Neural cell (in vitro differentiated cells): ENCODE measurements at regions not wholly inside any gene's neighbourhood (a gene's known extent, or its start where the extent isn't known, plus 50 kb on each side); places are given as distances from the start of the nearest gene placed in this dataset.

Experiments
- H2AFZ ChIP-seq: fragments of 200-600, 300-800 bp; sonication (generic), shearing (Covaris generic); 2 replicates; pipeline ENCODE4 v1.6.0; 2014; ENCODE audit warnings: low read depth, mild to moderate bottlenecking, antibody characterized with exemption, low read length, moderate library complexity
- H3F3A ChIP-seq: fragments of 200-600 bp; shearing (Covaris generic); 2 replicates; pipeline ENCODE4 v1.6.1; 2016; ENCODE audit warnings: mild to moderate bottlenecking, moderate library complexity, mixed read lengths, antibody characterized with exemption, low read length; ENCODE audit not compliant: insufficient read depth, poor library complexity, severe bottlenecking
- H3K27ac ChIP-seq: fragments of 200-600, 300-800 bp; sonication (generic), shearing (Covaris generic); 2 replicates; pipeline ENCODE4 v1.5.1; 2014; ENCODE audit warnings: mild to moderate bottlenecking, low read length, moderate library complexity
- H3K27me3 ChIP-seq: fragments of 300-800, 200-600 bp; sonication (generic), shearing (Covaris generic); 2 replicates; pipeline ENCODE4 v1.6.0; 2014; ENCODE audit warnings: mild to moderate bottlenecking, low read depth, low read length, moderate library complexity; ENCODE audit not compliant: insufficient read depth
- H3K36me3 ChIP-seq: fragments of 300-800, 200-600 bp; sonication (generic), shearing (Covaris generic); 2 replicates; pipeline ENCODE4 v1.5.1; 2014; ENCODE audit warnings: mild to moderate bottlenecking, antibody characterized with exemption, low read length, moderate library complexity; ENCODE audit not compliant: insufficient read depth
- H3K4me2 ChIP-seq: fragments of 300-800, 200-600 bp; sonication (generic), shearing (Covaris generic); 2 replicates; pipeline ENCODE4 v1.6.0; 2014; ENCODE audit warnings: mild to moderate bottlenecking, low read length
- H3K4me3 ChIP-seq: fragments of 300-800, 200-600 bp; sonication (generic), shearing (Covaris generic); 2 replicates; pipeline ENCODE4 v1.5.1; 2014; ENCODE audit warnings: mild to moderate bottlenecking, low read length, moderate library complexity
- H3K79me2 ChIP-seq: fragments of 200-600 bp; shearing (Covaris generic); replicated peaks from 2 replicates; pipeline ENCODE4 v1.6.0; 2014; ENCODE audit warnings: mild to moderate bottlenecking, low read length, moderate library complexity; ENCODE audit not compliant: insufficient read depth
- H3K9ac ChIP-seq: fragments of 300-800, 200-600 bp; sonication (generic), shearing (Covaris generic); 2 replicates; pipeline ENCODE4 v1.6.1; 2016; ENCODE audit warnings: mild to moderate bottlenecking, low read length, mixed read lengths
- H3K9me2 ChIP-seq: fragments of 200-600 bp; shearing (Covaris generic); 2 replicates; pipeline ENCODE4 v1.6.1; 2016; ENCODE audit warnings: mild to moderate bottlenecking, low read length, mixed read lengths; ENCODE audit not compliant: insufficient read depth
- H3K9me3 ChIP-seq: fragments of 200-600, 300-800 bp; sonication (generic), shearing (Covaris generic); 2 replicates; pipeline ENCODE4 v1.6.1; 2016; ENCODE audit warnings: mild to moderate bottlenecking, mixed run types, low read length, moderate library complexity, mixed read lengths
- H4K20me1 ChIP-seq: fragments of 200-600 bp; shearing (Covaris generic); 2 replicates; pipeline ENCODE4 v1.6.1; 2016; ENCODE audit warnings: mild to moderate bottlenecking, mixed run types; ENCODE audit not compliant: insufficient read depth
- EP300 ChIP-seq: fragments of 450-650 bp; conservative IDR thresholded peaks from 2 replicates; pipeline ENCODE4 v1.6.1; 2014; ENCODE audit warnings: antibody characterized with exemption, mild to moderate bottlenecking, moderate library complexity; ENCODE audit not compliant: poor library complexity, severe bottlenecking
- EZH2 ChIP-seq: fragments of 200-600, 300-800 bp; shearing (Covaris generic), sonication (generic); IDR thresholded peaks from 2 replicates; pipeline ENCODE4 v1.6.1; 2014; ENCODE audit warnings: antibody characterized with exemption, low read length, borderline replicate concordance, mild to moderate bottlenecking; ENCODE audit not compliant: insufficient read depth, poor library complexity, severe bottlenecking
- MXI1 ChIP-seq: fragments of 450-650 bp; conservative IDR thresholded peaks from 2 replicates; pipeline ENCODE4 v1.6.1; 2014; ENCODE audit warnings: antibody characterized with exemption, mild to moderate bottlenecking; ENCODE audit not compliant: poor library complexity, severe bottlenecking
- POLR2AphosphoS5 ChIP-seq: IDR thresholded peaks from 2 replicates; pipeline ENCODE4 v1.6.1; 2012
- RAD21 ChIP-seq: fragments of 450-650 bp; conservative IDR thresholded peaks from 2 replicates; pipeline ENCODE4 v1.6.1; 2014; ENCODE audit warnings: antibody characterized with exemption, mild to moderate bottlenecking, moderate library complexity
- SMC3 ChIP-seq: fragments of 450-650 bp; conservative IDR thresholded peaks from 2 replicates; pipeline ENCODE4 v1.6.1; 2014; ENCODE audit warnings: antibody characterized with exemption, mild to moderate bottlenecking, moderate library complexity; ENCODE audit not compliant: poor library complexity
- TAF1 ChIP-seq: IDR thresholded peaks from 2 replicates; pipeline ENCODE4 v1.6.1; 2012; ENCODE audit warnings: low read depth
- TF ChIP-seq, protein P1 (sequence below): fragments of 450-650 bp; IDR thresholded peaks from 2 replicates; pipeline ENCODE4 v1.5.1; 2014; ENCODE audit warnings: antibody characterized with exemption, mild to moderate bottlenecking, moderate library complexity; ENCODE audit not compliant: poor library complexity, severe bottlenecking
- TF ChIP-seq, protein P2 (sequence below): IDR thresholded peaks from 2 replicates; pipeline ENCODE4 v1.6.1; 2012; ENCODE audit warnings: borderline replicate concordance

DNA sequence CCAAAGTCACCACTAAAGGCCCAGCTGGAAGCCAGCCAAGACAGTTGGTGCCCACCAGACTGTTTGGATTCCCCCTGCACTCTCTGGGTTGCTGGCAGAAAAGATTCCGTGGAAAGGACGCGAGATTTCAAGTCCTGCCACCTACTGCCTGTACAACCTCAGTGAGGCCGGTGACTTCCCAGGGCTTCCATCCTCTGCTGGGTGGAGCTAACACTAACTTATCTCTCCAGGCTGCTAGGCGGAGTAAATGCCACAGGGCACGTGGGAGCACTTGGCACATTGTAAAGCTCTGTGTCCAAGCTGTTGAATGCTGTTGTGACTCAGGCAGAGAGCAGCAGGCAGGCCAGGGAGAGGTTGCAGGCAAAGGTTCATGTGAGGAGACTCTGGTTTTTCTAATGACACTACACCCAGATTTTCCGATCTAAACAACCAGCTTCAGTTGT, 50.9 kb upstream of the CDON start:
- no peaks in the 10 kb centered on the region for H3K79me2 ChIP-seq
- no peak overlapping the region for H3K27ac ChIP-seq
- no peaks in the 10 kb centered on the region for H3F3A ChIP-seq
- no peak overlapping the region for H3K4me2 ChIP-seq
- H4K20me1 ChIP-seq = no peaks in the 10 kb centered on the region
- no peak overlapping the region for H2AFZ ChIP-seq
- H3K9me3 ChIP-seq = no peaks in the 10 kb centered on the region
- no peaks in the 10 kb centered on the region for H3K27me3 ChIP-seq
- H3K4me3 ChIP-seq = no peak overlapping the region
- H3K9me2 ChIP-seq = no peaks in the 10 kb centered on the region
- no peak for TF ChIP-seq EZH2
- no peak for TF ChIP-seq MXI1
- no peak for TF ChIP-seq SMC3
- TF ChIP-seq, protein P1, sequence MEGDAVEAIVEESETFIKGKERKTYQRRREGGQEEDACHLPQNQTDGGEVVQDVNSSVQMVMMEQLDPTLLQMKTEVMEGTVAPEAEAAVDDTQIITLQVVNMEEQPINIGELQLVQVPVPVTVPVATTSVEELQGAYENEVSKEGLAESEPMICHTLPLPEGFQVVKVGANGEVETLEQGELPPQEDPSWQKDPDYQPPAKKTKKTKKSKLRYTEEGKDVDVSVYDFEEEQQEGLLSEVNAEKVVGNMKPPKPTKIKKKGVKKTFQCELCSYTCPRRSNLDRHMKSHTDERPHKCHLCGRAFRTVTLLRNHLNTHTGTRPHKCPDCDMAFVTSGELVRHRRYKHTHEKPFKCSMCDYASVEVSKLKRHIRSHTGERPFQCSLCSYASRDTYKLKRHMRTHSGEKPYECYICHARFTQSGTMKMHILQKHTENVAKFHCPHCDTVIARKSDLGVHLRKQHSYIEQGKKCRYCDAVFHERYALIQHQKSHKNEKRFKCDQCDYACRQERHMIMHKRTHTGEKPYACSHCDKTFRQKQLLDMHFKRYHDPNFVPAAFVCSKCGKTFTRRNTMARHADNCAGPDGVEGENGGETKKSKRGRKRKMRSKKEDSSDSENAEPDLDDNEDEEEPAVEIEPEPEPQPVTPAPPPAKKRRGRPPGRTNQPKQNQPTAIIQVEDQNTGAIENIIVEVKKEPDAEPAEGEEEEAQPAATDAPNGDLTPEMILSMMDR = no peak
- TF ChIP-seq TAF1 = no peak
- TF ChIP-seq POLR2AphosphoS5 = no peak
- no peak for TF ChIP-seq RAD21
- TF ChIP-seq, protein P2, sequence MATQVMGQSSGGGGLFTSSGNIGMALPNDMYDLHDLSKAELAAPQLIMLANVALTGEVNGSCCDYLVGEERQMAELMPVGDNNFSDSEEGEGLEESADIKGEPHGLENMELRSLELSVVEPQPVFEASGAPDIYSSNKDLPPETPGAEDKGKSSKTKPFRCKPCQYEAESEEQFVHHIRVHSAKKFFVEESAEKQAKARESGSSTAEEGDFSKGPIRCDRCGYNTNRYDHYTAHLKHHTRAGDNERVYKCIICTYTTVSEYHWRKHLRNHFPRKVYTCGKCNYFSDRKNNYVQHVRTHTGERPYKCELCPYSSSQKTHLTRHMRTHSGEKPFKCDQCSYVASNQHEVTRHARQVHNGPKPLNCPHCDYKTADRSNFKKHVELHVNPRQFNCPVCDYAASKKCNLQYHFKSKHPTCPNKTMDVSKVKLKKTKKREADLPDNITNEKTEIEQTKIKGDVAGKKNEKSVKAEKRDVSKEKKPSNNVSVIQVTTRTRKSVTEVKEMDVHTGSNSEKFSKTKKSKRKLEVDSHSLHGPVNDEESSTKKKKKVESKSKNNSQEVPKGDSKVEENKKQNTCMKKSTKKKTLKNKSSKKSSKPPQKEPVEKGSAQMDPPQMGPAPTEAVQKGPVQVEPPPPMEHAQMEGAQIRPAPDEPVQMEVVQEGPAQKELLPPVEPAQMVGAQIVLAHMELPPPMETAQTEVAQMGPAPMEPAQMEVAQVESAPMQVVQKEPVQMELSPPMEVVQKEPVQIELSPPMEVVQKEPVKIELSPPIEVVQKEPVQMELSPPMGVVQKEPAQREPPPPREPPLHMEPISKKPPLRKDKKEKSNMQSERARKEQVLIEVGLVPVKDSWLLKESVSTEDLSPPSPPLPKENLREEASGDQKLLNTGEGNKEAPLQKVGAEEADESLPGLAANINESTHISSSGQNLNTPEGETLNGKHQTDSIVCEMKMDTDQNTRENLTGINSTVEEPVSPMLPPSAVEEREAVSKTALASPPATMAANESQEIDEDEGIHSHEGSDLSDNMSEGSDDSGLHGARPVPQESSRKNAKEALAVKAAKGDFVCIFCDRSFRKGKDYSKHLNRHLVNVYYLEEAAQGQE = no peak
- TF ChIP-seq EP300 = no peak
- H3K36me3 ChIP-seq = no peaks in the 10 kb centered on the region
- H3K9ac ChIP-seq = no peak overlapping the region

DNA sequence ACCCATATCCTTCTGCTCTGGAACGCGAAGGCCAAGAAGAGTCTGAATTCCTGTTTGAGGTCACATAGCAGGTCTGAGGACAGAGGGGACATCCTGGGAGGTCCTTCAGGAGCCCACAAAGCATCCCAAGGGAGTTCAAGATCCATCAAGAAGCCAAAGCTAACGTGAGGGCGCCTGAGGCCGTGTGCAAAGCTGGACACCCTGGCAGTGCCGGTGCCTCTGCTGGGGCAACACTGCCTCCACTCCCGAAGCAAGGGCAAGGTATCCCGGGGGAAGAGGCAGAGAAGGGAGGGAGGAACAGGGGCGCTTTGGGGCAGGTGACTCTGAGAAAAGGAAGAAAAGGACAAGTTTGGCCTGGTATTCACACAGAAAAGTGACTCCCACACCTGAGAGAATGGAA, 50.3 kb upstream of the CDON start:
- Histone ChIP-seq H3K9me2 (no peaks in the 10 kb centered on the region), H3K4me3 (peak overlapping the region; percentile 40), H3K27ac (peak overlapping the region; percentile 63), H3K27me3 (no peaks in the 10 kb centered on the region), H4K20me1 (no peaks in the 10 kb centered on the region), H3K79me2 (no peaks in the 10 kb centered on the region), H3K36me3 (no peaks in the 10 kb centered on the region), H3K9me3 (no peaks in the 10 kb centered on the region), H3F3A (no peaks in the 10 kb centered on the region), H3K9ac (peak overlapping the region; percentile 38), H3K4me2 (peak overlapping the region; percentile 23), H2AFZ (peak overlapping the region; percentile 40)
- TF ChIP-seq TAF1 (no peak), RAD21 (no peak), SMC3 (no peak), EZH2 (no peak), POLR2AphosphoS5 (no peak), MXI1 (no peak), EP300 (no peak)
- TF ChIP-seq, protein P1 = no peak
- TF ChIP-seq, protein P2 = no peak
